GM21737 (cell line): ENCODE measurements at regions not wholly inside any gene's neighbourhood (a gene's known extent, or its start where the extent isn't known, plus 50 kb on each side); places are given as distances from the start of the nearest gene placed in this dataset.

Experiments
- ATAC-seq: cut with Tn5 transposase; IDR thresholded peaks from one replicate; pipeline ENCODE4 v1.9.1; 2021; ENCODE audit warnings: mild to moderate bottlenecking, moderate library complexity; ENCODE audit not compliant: unreplicated experiment

GRCh38 chr5:1937590-1937989 lies 54.9 kb upstream of the IRX4 start:
- ATAC-seq, result no peak

- no peak for ATAC-seq
These were observed 54.2 kb upstream of the IRX4 start for GRCh38 chr5:1936901-1937300.

GRCh38 chr5:1936413-1936812 lies 53.7 kb upstream of the IRX4 start:
- no peak for ATAC-seq

- ATAC-seq, result no peak
These were observed 52.2 kb upstream of the IRX4 start for GRCh38 chr5:1934801-1935429.

- ATAC-seq, result no peak
These were observed 51.3 kb upstream of the IRX4 start for GRCh38 chr5:1934056-1934394.

- no peak for ATAC-seq
These were observed 50.8 kb upstream of the IRX4 start for GRCh38 chr5:1933364-1934055.
